Ovary (tissue), 7 donors: ENCODE measurements at regions not wholly inside any gene's neighbourhood (a gene's known extent, or its start where the extent isn't known, plus 50 kb on each side); places are given as distances from the start of the nearest gene placed in this dataset.

Source experiments
- DNase-seq, 5 donors: peaks; one replicate each; pipeline ENCODE4 v3.0.0-alpha.2; 2019 to 2020
- H3K27ac ChIP-seq, 2 donors: fragments of 200-600 bp; one replicate each; pipeline versions ENCODE4 v1.5.1 to v1.8.0; 2019 to 2022
- H3K27me3 ChIP-seq: fragments of 200-600 bp; one replicate; pipeline ENCODE4 v1.8.0; 2022
- H3K36me3 ChIP-seq: fragments of 200-600 bp; sonication (generic); one replicate; pipeline ENCODE4 v1.5.1; 2019
- H3K4me1 ChIP-seq: one replicate; pipeline ENCODE4 v1.8.1; 2013; ENCODE audit warnings: mild to moderate bottlenecking, moderate library complexity; ENCODE audit not compliant: insufficient read depth
- H3K4me3 ChIP-seq: fragments of 200-600 bp; sonication (generic); one replicate; pipeline ENCODE4 v1.5.1; 2017
- H3K9me3 ChIP-seq, 2 donors: fragments of 200-600 bp in 1 of 2; sonication (generic) in 1 of 2; one replicate each; pipeline versions ENCODE4 v1.5.1 to v1.8.1; 2013 to 2019; ENCODE audit warnings: mild to moderate bottlenecking in 1 of 2, moderate library complexity in 1 of 2
- CTCF ChIP-seq, 3 donors: fragments of 450-650 bp in 2 of 3; fragments of 200-600 bp in 1 of 3; IDR thresholded peaks; one replicate each; pipeline versions ENCODE4 v1.5.1 to v1.8.0; 2016 to 2022; ENCODE audit warnings: antibody characterized with exemption in 3 of 3, mild to moderate bottlenecking in 1 of 3
- EP300 ChIP-seq: sonication (generic); formaldehyde crosslinking; IDR thresholded peaks from one replicate; pipeline ENCODE4 v1.6.1; 2017; ENCODE audit warnings: antibody characterized with exemption
- POLR2A ChIP-seq: fragments of 450-650 bp; IDR thresholded peaks from one replicate; pipeline ENCODE4 v1.6.1; 2017; ENCODE audit warnings: antibody characterized with exemption, mild to moderate bottlenecking, moderate library complexity
- WGBS, 3 donors: extraction: QIAGEN DNeasy Blood & Tissue Kit in 1 of 3; methylation state at CpG; one replicate each; pipeline versions ENCODE4 v1.1.5 to v1.1.7; 2013 to 2017; 5-methylcytosine and 5-hydroxymethylcytosine counted together
- intact Hi-C, 4 donors: fragments of 100-400 bp; cut with DNase I; formaldehyde crosslinking; loops; one replicate each; pipeline versions ENCODE4 v1.11.0 to v1.15.1; 2022 to 2023
- donor health status: DM: no; HTN: no; CAD: no; lungs with moderate emphysema.
- donor health status: DM: no; HTN: no; CAD: no.
- donor health status: Bipolar disorder and iron deficiency.
- donor health status: DM: no; HTN: no; CAD: no.
- donor health status: DM: yes; HTN: yes; CAD: no.

GRCh38 chr3:105232553-105232952, 134.2 kb upstream of the ALCAM start:
- intact Hi-C loops, result no loop called here
- Histone ChIP-seq H3K27ac (no peak overlapping the region), H3K4me3 (no peak overlapping the region), H3K27me3 (no peaks in the 10 kb centered on the region), H3K36me3 (no peaks in the 10 kb centered on the region), H3K4me1 (no peaks in the 10 kb centered on the region), H3K9me3 (no peaks in the 10 kb centered on the region)
- no peak for TF ChIP-seq POLR2A
- TF ChIP-seq EP300, result no peak
- TF ChIP-seq CTCF (IDR thresholded peaks at IDR 0.05), result no peak
- WGBS, 3 donors, result 83 to 95% (median 90%) methylated on average over 1 of the region's 1 CpG
- no peak for DNase-seq

DNA sequence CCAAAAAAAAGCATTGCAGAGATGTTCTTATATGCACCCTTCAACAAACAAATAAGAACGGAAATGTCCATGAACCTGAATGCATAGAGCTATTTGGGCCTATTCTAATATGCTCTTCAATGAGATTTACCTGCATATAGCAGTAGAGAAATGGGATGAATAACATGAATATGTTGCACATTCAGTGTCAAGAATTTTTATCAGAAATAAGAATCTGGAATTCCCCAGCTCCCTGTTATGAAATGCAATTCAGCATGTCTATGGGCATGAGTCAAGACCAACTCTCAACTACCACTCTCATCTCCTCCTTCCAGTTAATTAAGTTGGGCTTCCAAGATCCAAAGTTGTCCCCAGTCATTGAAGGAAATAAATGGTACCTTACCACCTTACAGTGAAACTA, 133.7 kb upstream of the ALCAM start:
- WGBS, 3 donors, result 94 to 96% (median 95%) methylated on average over 1 of the region's 1 CpG
- Histone ChIP-seq H3K36me3 (no peaks in the 10 kb centered on the region), H3K4me3 (no peak overlapping the region), H3K27me3 (no peaks in the 10 kb centered on the region), H3K9me3 (no peaks in the 10 kb centered on the region), H3K27ac (no peak overlapping the region), H3K4me1 (no peaks in the 10 kb centered on the region)
- no peak for TF ChIP-seq CTCF (IDR thresholded peaks at IDR 0.05)
- TF ChIP-seq EP300, result no peak
- no peak for TF ChIP-seq POLR2A
- DNase-seq, result no peak
- intact Hi-C loops, result no loop called here

DNA sequence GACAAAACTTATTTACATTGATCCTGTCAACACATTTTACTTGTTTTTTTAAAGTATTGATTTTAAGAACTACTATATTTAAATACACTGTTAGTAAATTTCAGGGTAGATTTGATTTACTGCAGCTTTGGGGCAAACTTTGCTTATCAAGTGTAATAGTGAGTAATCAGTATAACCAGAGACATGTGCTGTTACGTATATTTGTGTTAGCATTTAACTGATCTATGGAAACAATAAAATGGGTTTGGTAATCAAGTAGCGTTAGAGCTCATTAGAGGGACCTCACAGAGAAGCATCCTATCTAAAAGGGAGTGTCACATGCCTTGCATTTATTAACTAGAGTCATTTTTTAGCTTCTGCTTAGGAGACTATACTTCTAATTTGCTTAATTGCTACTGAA, 131.5 kb upstream of the ALCAM start:
- Histone ChIP-seq H3K9me3 (no peaks in the 10 kb centered on the region), H3K4me3 (no peak overlapping the region), H3K4me1 (no peaks in the 10 kb centered on the region), H3K36me3 (no peaks in the 10 kb centered on the region), H3K27me3 (no peaks in the 10 kb centered on the region), H3K27ac (no peak overlapping the region)
- TF ChIP-seq POLR2A, result no peak
- TF ChIP-seq EP300, result no peak
- TF ChIP-seq CTCF (IDR thresholded peaks at IDR 0.05), result no peak
- 81 to 92% (median 85%) methylated on average over 2 of the region's 2 CpGs for WGBS, 3 donors
- intact Hi-C loops, result no loop called here
- DNase-seq, result no peak

- intact Hi-C loops, result no loop called here
- H3K4me1 ChIP-seq, result no peaks in the 10 kb centered on the region
- WGBS, 3 donors, result 15 to 27% (median 17%) methylated on average over 1 of the region's 1 CpG
- H3K4me3 ChIP-seq, result no peak overlapping the region
- H3K36me3 ChIP-seq, result no peaks in the 10 kb centered on the region
- DNase-seq, result no peak
- no peaks in the 10 kb centered on the region for H3K9me3 ChIP-seq
- H3K27me3 ChIP-seq, result no peaks in the 10 kb centered on the region
- TF ChIP-seq EP300 (no peak), POLR2A (no peak), CTCF (IDR thresholded peaks at IDR 0.05) (no peak)
- no peak overlapping the region for H3K27ac ChIP-seq
Measured at GRCh38 chr3:105235785-105236184, 130.9 kb upstream of the ALCAM start.

GRCh38 chr3:105238367-105238766, 128.3 kb upstream of the ALCAM start:
- Histone ChIP-seq H3K27ac (no peak overlapping the region), H3K4me3 (no peak overlapping the region), H3K36me3 (no peaks in the 10 kb centered on the region), H3K9me3 (no peaks in the 10 kb centered on the region), H3K27me3 (no peaks in the 10 kb centered on the region), H3K4me1 (no peaks in the 10 kb centered on the region)
- intact Hi-C loops, result no loop called here
- no peak for DNase-seq
- WGBS, 3 donors, result 13 to 34% (median 16%) methylated on average over 1 of the region's 1 CpG
- TF ChIP-seq CTCF (IDR thresholded peaks at IDR 0.05), result no peak
- TF ChIP-seq EP300, result no peak
- TF ChIP-seq POLR2A, result no peak
